ENCODE measurements at regions not wholly inside any gene's neighbourhood (a gene's known extent, or its start where the extent isn't known, plus 50 kb on each side); places are given as distances from the start of the nearest gene placed in this dataset.

GRCh38 chr2:115908731-115909130, 1466.3 kb downstream of the DPP10 start:
- TF ChIP-seq, protein P1, sequence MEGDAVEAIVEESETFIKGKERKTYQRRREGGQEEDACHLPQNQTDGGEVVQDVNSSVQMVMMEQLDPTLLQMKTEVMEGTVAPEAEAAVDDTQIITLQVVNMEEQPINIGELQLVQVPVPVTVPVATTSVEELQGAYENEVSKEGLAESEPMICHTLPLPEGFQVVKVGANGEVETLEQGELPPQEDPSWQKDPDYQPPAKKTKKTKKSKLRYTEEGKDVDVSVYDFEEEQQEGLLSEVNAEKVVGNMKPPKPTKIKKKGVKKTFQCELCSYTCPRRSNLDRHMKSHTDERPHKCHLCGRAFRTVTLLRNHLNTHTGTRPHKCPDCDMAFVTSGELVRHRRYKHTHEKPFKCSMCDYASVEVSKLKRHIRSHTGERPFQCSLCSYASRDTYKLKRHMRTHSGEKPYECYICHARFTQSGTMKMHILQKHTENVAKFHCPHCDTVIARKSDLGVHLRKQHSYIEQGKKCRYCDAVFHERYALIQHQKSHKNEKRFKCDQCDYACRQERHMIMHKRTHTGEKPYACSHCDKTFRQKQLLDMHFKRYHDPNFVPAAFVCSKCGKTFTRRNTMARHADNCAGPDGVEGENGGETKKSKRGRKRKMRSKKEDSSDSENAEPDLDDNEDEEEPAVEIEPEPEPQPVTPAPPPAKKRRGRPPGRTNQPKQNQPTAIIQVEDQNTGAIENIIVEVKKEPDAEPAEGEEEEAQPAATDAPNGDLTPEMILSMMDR (IDR thresholded peaks at IDR 0.05): no peak
- TF ChIP-seq POLR2A (IDR thresholded peaks at IDR 0.05): no peak

Measured in body of pancreas (tissue), 4 donors.